ENCODE measurements at regions not wholly inside any gene's neighbourhood (a gene's known extent, or its start where the extent isn't known, plus 50 kb on each side); places are given as distances from the start of the nearest gene placed in this dataset.
"Not testable (repeated sequence)": the region's sequence is repeated elsewhere in the genome, so short reads cannot be mapped to it uniquely, and the experiment has no call there.

- POLR2A ChIA-PET (ENCODE audit: partially characterized antibody); H2BK120ac ChIP-seq (replicated peaks; ENCODE audit: low read depth, low read length); H3K4me2 ChIP-seq (ENCODE audit: insufficient read depth in 1 of 2, low read depth in 2 of 2, low read length in 2 of 2); H3K18ac ChIP-seq (ENCODE audit: extremely low read depth, low read length); H4K91ac ChIP-seq (replicated peaks; ENCODE audit: insufficient read length, low read length); H3K36me3 ChIP-seq (ENCODE audit: control insufficient read depth in 2 of 4, insufficient read depth in 4 of 4, low read length in 3 of 4); H2BK20ac ChIP-seq (ENCODE audit: low read length); H3K14ac ChIP-seq (ENCODE audit: insufficient read length); DNase-seq (ENCODE audit: low read depth in 1 of 2, low spot score in 2 of 2); H2AK5ac ChIP-seq (ENCODE audit: low read depth, low read length); H3K27me3 ChIP-seq (replicated peaks in 1 of 4; ENCODE audit: control insufficient read depth in 3 of 4, extremely low read depth in 1 of 4, insufficient read depth in 3 of 4, low read length in 3 of 4); H3K56ac ChIP-seq (replicated peaks; ENCODE audit: insufficient read length, low read depth, low read length); H3K4me3 ChIP-seq (ENCODE audit: extremely low read depth in 1 of 4, insufficient read depth in 2 of 4, low read depth in 3 of 4, low read length in 4 of 4); H2BK5ac ChIP-seq (ENCODE audit: low read depth, low read length); H3K23ac ChIP-seq (ENCODE audit: insufficient read length); H2AFZ ChIP-seq (ENCODE audit: low read length); H3K9ac ChIP-seq (replicated peaks in 1 of 4; ENCODE audit: extremely low read depth in 1 of 4, low read depth in 3 of 4, low read length in 3 of 4); H2BK12ac ChIP-seq (ENCODE audit: low read depth, low read length); H3K79me1 ChIP-seq (ENCODE audit: low read depth, low read length); H4K20me1 ChIP-seq (replicated peaks in 1 of 2; ENCODE audit: control insufficient read depth in 1 of 2, insufficient read depth in 2 of 2, low read length in 2 of 2); H3K9me3 ChIP-seq (ENCODE audit: insufficient read depth in 2 of 2, low read depth in 1 of 2, low read length in 1 of 2); FAIRE-seq; H3K27ac ChIP-seq (ENCODE audit: low read depth, low read length); CTCF ChIA-PET (ENCODE audit: partially characterized antibody); H3K4me1 ChIP-seq (replicated peaks in 1 of 4; ENCODE audit: control insufficient read depth in 3 of 4, insufficient read depth in 4 of 4, low read length in 3 of 4); H4K5ac ChIP-seq (ENCODE audit: insufficient read length, low read depth, low read length); H3K79me2 ChIP-seq (ENCODE audit: control insufficient read depth in 1 of 2, insufficient read depth in 2 of 2, low read length in 2 of 2); H3K23me2 ChIP-seq (ENCODE audit: low read depth, low read length); H2BK15ac ChIP-seq (ENCODE audit: low read length); H4K8ac ChIP-seq (ENCODE audit: extremely low read depth, insufficient read depth, low read length); H3K4ac ChIP-seq (replicated peaks; ENCODE audit: insufficient read length, low read depth, low read length): not testable (repeated sequence)
- WGBS, 2 experiments (ENCODE audit: extremely low coverage in 1 of 2, insufficient coverage in 1 of 2, insufficient read length in 1 of 2, insufficient replicate concordance in 2 of 2, low coverage in 1 of 2, low lambda C conversion rate in 2 of 2, missing lambda C conversion rate in 1 of 2), result 100% methylated on average over 2 of the region's 6 CpGs; no CpG with 5 or more reads in 1 of the 2 experiments
These were observed 198.7 kb downstream of the TBX18 start for GRCh38 chr6:84565718-84566117.

Measured in H1 (cell line).